Cardiac fibroblast (primary cell): ENCODE measurements at regions not wholly inside any gene's neighbourhood (a gene's known extent, or its start where the extent isn't known, plus 50 kb on each side); places are given as distances from the start of the nearest gene placed in this dataset.

Experiments
- DNase-seq, 2 donors: peaks; one replicate each; pipeline versions ENCODE4 v3.0.0 to v3.0.0-alpha.2; 2010; ENCODE audit warnings: low read depth in 2 of 2
- H3K4me3 ChIP-seq, 2 donors: replicated peaks in 1 of 2; 1 replicate in 1 of 2; 2 replicates in 1 of 2; pipeline ENCODE4 v1.5.1; 2011; ENCODE audit warnings: low read depth in 2 of 2, low read length in 2 of 2, mild to moderate bottlenecking in 2 of 2, moderate library complexity in 1 of 2
- CTCF ChIP-seq: IDR thresholded peaks from one replicate; pipeline ENCODE4 v1.5.1; 2011; ENCODE audit warnings: low read depth, mild to moderate bottlenecking, low read length, inconsistent platforms

GRCh38 chr2:196365923-196366322 lies 194.5 kb upstream of the STK17B start:
- DNase-seq = no peak
- TF ChIP-seq CTCF = no peak

GRCh38 chr2:196367633-196368032 lies 196.3 kb upstream of the STK17B start:
- no peak for TF ChIP-seq CTCF
- DNase-seq = no peak
- H3K4me3 ChIP-seq = no peak overlapping the region

More at GRCh38 chr2:196365923-196366322, 194.5 kb upstream of the STK17B start:
- no peak overlapping the region for H3K4me3 ChIP-seq

GRCh38 chr2:196368546-196369225 lies 197.3 kb upstream of the STK17B start:
- H3K4me3 ChIP-seq = no peak overlapping the region
- no peak for TF ChIP-seq CTCF
- DNase-seq = no peak

GRCh38 chr2:196369967-196370366 lies 198.6 kb upstream of the STK17B start:
- TF ChIP-seq CTCF = no peak
- H3K4me3 ChIP-seq = no peak overlapping the region
- DNase-seq = no peak

- TF ChIP-seq CTCF = no peak
- no peak overlapping the region for H3K4me3 ChIP-seq
- DNase-seq = no peak
These were observed 199.0 kb upstream of the STK17B start for GRCh38 chr2:196370381-196370780.

- H3K4me3 ChIP-seq = no peak overlapping the region
- TF ChIP-seq CTCF = no peak
- no peak for DNase-seq
These were observed 201.0 kb upstream of the STK17B start for GRCh38 chr2:196372276-196372809.
